DOHH2 (cell line): ENCODE measurements at regions not wholly inside any gene's neighbourhood (a gene's known extent, or its start where the extent isn't known, plus 50 kb on each side); places are given as distances from the start of the nearest gene placed in this dataset.
"Not testable (repeated sequence)": the region's sequence is repeated elsewhere in the genome, so short reads cannot be mapped to it uniquely, and the experiment has no call there.

Experiments used
- H3F3A ChIP-seq: fragments of 200-600 bp; sonication (generic), shearing (Covaris generic); 2 replicates; pipeline ENCODE4 v1.6.0; 2016; ENCODE audit warnings: antibody characterized with exemption, mild to moderate bottlenecking; ENCODE audit not compliant: control insufficient read depth, insufficient read depth
- H3K27ac ChIP-seq: fragments of 200-600 bp; sonication (generic); 2 replicates; pipeline ENCODE4 v1.5.1; 2014; ENCODE audit warnings: low read depth, mild to moderate bottlenecking, low read length, moderate library complexity
- H3K27me3 ChIP-seq: fragments of 200-600 bp; sonication (generic); 2 replicates; pipeline ENCODE4 v1.6.1; 2014; ENCODE audit warnings: mild to moderate bottlenecking, low read length, mixed read lengths; ENCODE audit not compliant: control insufficient read depth
- H3K36me3 ChIP-seq: fragments of 200-600 bp; sonication (generic); 2 replicates; pipeline ENCODE4 v1.6.1; 2014; ENCODE audit warnings: mild to moderate bottlenecking, low read length, moderate library complexity, mixed read lengths; ENCODE audit not compliant: control insufficient read depth
- H3K4me1 ChIP-seq: fragments of 200-600 bp; sonication (generic); 2 replicates; pipeline ENCODE4 v1.6.1; 2014; ENCODE audit warnings: mild to moderate bottlenecking, low read length, mixed read lengths; ENCODE audit not compliant: control insufficient read depth
- H3K4me2 ChIP-seq: fragments of 200-600 bp; sonication (generic); 2 replicates; pipeline ENCODE4 v1.6.0; 2014; ENCODE audit warnings: mild to moderate bottlenecking, low read length, moderate library complexity
- H3K4me3 ChIP-seq: fragments of 200-600 bp; sonication (generic); 2 replicates; pipeline ENCODE4 v1.5.1; 2014; ENCODE audit warnings: mild to moderate bottlenecking, low read length, mixed read lengths
- H3K79me2 ChIP-seq: fragments of 200-600 bp; sonication (generic); 2 replicates; pipeline ENCODE4 v1.6.1; 2014; ENCODE audit warnings: mild to moderate bottlenecking, low read length, mixed read lengths; ENCODE audit not compliant: control insufficient read depth
- H3K9me2 ChIP-seq: fragments of 200-600 bp; sonication (generic); replicated peaks from 2 replicates; pipeline ENCODE4 v1.6.1; 2014; ENCODE audit warnings: mild to moderate bottlenecking, low read length, mixed read lengths; ENCODE audit not compliant: control insufficient read depth
- H3K9me3 ChIP-seq: fragments of 200-600 bp; sonication (generic); 2 replicates; pipeline ENCODE4 v1.6.1; 2014; ENCODE audit warnings: antibody characterized with exemption, low read length, mixed read lengths; ENCODE audit not compliant: control insufficient read depth, insufficient read depth
- H4K20me1 ChIP-seq: fragments of 200-600 bp; sonication (generic); 2 replicates; pipeline ENCODE4 v1.6.0; 2014; ENCODE audit warnings: low read depth, mild to moderate bottlenecking, antibody characterized with exemption, low read length, moderate library complexity; ENCODE audit not compliant: control insufficient read depth, insufficient read depth
- EZH2phosphoT487 ChIP-seq: fragments of 200-600 bp; sonication (generic); IDR thresholded peaks from 2 replicates; pipeline ENCODE4 v1.6.1; 2017; ENCODE audit warnings: borderline replicate concordance, mild to moderate bottlenecking, antibody characterized with exemption, low read length, moderate library complexity, mixed read lengths
- TF ChIP-seq, protein P1 (sequence below): fragments of 200-600 bp; sonication (generic); IDR thresholded peaks from one replicate; pipeline ENCODE4 v1.5.1; 2014; ENCODE audit warnings: antibody characterized with exemption, mild to moderate bottlenecking, low read depth, low read length; ENCODE audit not compliant: poor library complexity, severe bottlenecking

- no peaks in the 10 kb centered on the region for H3K36me3 ChIP-seq
- H3K9me2 ChIP-seq = no peaks in the 10 kb centered on the region
- H3K9me3 ChIP-seq = no peaks in the 10 kb centered on the region
- H3K79me2 ChIP-seq = no peaks in the 10 kb centered on the region
- H3F3A ChIP-seq = no peaks in the 10 kb centered on the region
- H3K27me3 ChIP-seq = no peaks in the 10 kb centered on the region
- H3K27ac ChIP-seq = no peak overlapping the region
- H3K4me1 ChIP-seq = no peaks in the 10 kb centered on the region
- TF ChIP-seq, protein P1, sequence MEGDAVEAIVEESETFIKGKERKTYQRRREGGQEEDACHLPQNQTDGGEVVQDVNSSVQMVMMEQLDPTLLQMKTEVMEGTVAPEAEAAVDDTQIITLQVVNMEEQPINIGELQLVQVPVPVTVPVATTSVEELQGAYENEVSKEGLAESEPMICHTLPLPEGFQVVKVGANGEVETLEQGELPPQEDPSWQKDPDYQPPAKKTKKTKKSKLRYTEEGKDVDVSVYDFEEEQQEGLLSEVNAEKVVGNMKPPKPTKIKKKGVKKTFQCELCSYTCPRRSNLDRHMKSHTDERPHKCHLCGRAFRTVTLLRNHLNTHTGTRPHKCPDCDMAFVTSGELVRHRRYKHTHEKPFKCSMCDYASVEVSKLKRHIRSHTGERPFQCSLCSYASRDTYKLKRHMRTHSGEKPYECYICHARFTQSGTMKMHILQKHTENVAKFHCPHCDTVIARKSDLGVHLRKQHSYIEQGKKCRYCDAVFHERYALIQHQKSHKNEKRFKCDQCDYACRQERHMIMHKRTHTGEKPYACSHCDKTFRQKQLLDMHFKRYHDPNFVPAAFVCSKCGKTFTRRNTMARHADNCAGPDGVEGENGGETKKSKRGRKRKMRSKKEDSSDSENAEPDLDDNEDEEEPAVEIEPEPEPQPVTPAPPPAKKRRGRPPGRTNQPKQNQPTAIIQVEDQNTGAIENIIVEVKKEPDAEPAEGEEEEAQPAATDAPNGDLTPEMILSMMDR = no peak
- no peak for TF ChIP-seq EZH2phosphoT487
- no peak overlapping the region for H3K4me3 ChIP-seq
- H3K4me2 ChIP-seq = no peak overlapping the region
- no peaks in the 10 kb centered on the region for H4K20me1 ChIP-seq
These were observed 1360.1 kb downstream of the REEP3 start for GRCh38 chr10:64881257-64881656.

DNA sequence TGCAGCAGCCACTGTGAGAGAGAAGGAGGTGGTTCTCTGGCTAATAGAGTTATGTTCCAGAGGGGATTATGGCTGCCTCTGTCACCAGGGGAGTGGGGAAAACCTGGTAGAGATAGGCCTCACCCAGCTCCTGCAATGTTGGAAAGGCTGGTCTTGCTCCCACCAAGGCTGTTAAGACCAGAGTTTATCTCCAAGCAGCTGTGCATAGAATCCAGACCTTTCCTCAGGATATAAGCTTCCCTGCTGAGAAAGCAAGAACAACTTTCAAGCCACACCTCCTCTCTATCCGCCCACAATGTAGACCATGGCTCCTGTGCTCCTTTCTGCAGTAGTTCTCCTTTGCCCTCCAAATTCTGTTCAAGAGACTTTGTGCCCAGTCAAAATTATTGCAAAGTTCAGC, 1375.4 kb downstream of the REEP3 start:
- H3K79me2 ChIP-seq = no peaks in the 10 kb centered on the region
- H3K4me2 ChIP-seq = no peak overlapping the region
- no peak overlapping the region for H3K27ac ChIP-seq
- TF ChIP-seq, protein P1 = no peak
- TF ChIP-seq EZH2phosphoT487 = no peak
- no peaks in the 10 kb centered on the region for H3K27me3 ChIP-seq
- H3K4me1 ChIP-seq = no peaks in the 10 kb centered on the region
- H3K4me3 ChIP-seq = no peak overlapping the region
- no peaks in the 10 kb centered on the region for H3K9me2 ChIP-seq
- H3K36me3 ChIP-seq = no peaks in the 10 kb centered on the region
- H4K20me1 ChIP-seq = no peaks in the 10 kb centered on the region
- H3F3A ChIP-seq = no peaks in the 10 kb centered on the region
- H3K9me3 ChIP-seq = no peaks in the 10 kb centered on the region; the same call in 1 of the 2 replicates

DNA sequence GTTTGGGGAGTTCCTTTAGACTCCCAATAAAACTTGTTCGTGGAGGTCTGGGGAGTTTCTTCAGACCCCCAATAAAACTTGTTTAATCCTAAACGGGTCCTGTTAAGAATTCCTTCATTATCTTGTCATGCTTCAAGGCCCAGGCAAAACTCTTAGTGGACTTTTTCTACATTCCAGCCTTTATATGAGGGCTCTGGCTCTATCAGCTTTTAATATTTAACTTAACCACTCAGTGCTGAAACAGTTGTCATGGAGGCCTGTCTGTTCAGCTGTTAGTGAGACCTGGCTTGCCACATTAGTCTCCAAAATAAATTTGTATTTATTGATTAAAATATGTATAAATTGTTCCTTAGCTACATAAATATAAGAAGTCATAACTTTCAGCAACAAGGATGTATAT, 1385.1 kb downstream of the REEP3 start:
- H3K27me3 ChIP-seq, H3F3A ChIP-seq, H3K4me3 ChIP-seq, H3K79me2 ChIP-seq, H3K36me3 ChIP-seq, H3K4me2 ChIP-seq, H3K9me2 ChIP-seq, H3K4me1 ChIP-seq, H3K9me3 ChIP-seq, H4K20me1 ChIP-seq, H3K27ac ChIP-seq: not testable (repeated sequence)

DNA sequence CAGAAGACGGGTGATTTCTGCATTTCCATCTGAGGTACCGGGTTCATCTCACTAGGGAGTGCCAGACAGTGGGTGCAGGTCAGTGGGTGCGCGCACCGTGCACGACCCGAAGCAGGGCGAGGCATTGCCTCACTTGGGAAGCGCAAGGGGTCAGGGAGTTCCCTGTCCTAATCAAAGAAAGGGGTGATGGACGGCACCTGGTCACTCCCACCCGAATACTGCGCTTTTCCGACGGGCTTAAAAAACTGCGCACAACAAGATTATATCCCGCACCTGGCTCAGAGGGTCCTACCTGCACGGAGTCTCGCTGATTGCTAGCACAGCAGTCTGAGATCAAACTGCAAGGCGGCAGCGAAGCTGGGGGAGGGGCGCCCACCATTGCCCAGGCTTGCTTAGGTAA, 1403.1 kb downstream of the REEP3 start:
- not testable (repeated sequence) for H4K20me1 ChIP-seq, H3K4me3 ChIP-seq, H3K4me1 ChIP-seq

More for the DNA sequence above, 1403.1 kb downstream of the REEP3 start:
- H3K27ac ChIP-seq, H3K79me2 ChIP-seq, H3K4me2 ChIP-seq, H3K27me3 ChIP-seq, H3K9me2 ChIP-seq, H3F3A ChIP-seq, H3K9me3 ChIP-seq, H3K36me3 ChIP-seq: not testable (repeated sequence)
